HepG2 (cell line): ENCODE measurements at regions not wholly inside any gene's neighbourhood (a gene's known extent, or its start where the extent isn't known, plus 50 kb on each side); places are given as distances from the start of the nearest gene placed in this dataset.
A peak's percentile ranks its signal among the peaks of the same experiment; 100 is the strongest.

Experiments used
- ATAC-seq: fragments of 200-7000 bp; cut with Tn5 transposase; 3 replicates; pipeline ENCODE4 v1.9.1; 2020; ENCODE audit warnings: mild to moderate bottlenecking, moderate library complexity
- BruUV-seq: library from RNA; stranded (reverse); fragments of 400-500 nt; replicated peaks from 2 replicates; lab custom pipeline; 2021; lab: Mats Ljungman, UMichigan
- CTCF ChIA-PET: fragments of 300-600 bp; formaldehyde crosslinking; extraction: SDS; loops from one replicate; lab custom pipeline; 2021; ENCODE audit warnings: low total read pairs, inconsistent platforms, low intra/inter-chr PET ratio; lab: Yijun Ruan, JAX
- POLR2A ChIA-PET: fragments of 350-600 bp; sonication (Branson Sonifier 250); formaldehyde crosslinking; loops from one replicate; lab custom pipeline; 2020; ENCODE audit warnings: antibody characterized with exemption, inconsistent platforms; lab: Yijun Ruan, JAX
- DNase-seq: peaks from one replicate; pipeline ENCODE4 v3.0.0-alpha.2; 2015; ENCODE audit warnings: low spot score
- FAIRE-seq: peaks from 3 replicates; lab custom pipeline; 2011; peaks lifted over from hg19 to GRCh38; lab: Jason Lieb, UNC
- H2AFZ ChIP-seq: one replicate; pipeline ENCODE4 v1.6.1; 2011; ENCODE audit warnings: low read length, inconsistent platforms
- H3K27ac ChIP-seq: fragments of 300-600 bp; 3 replicates; pipeline ENCODE4 v1.8.0; 2011; ENCODE audit warnings: mixed run types, mild to moderate bottlenecking, mixed read lengths, low read length, inconsistent platforms; ENCODE audit not compliant: insufficient read depth; ENCODE audit errors: extremely low read length
- H3K27me3 ChIP-seq, 2 experiments: fragments of 200-600 bp in 1 of 2; 2 replicates in 1 of 2; 3 replicates in 1 of 2; pipeline versions ENCODE4 v1.6.0 to v1.8.0; 2011; ENCODE audit warnings: low read length in 2 of 2, mild to moderate bottlenecking in 2 of 2, moderate library complexity in 2 of 2, inconsistent platforms in 1 of 2; ENCODE audit not compliant: insufficient read depth in 2 of 2, control insufficient read depth in 1 of 2
- H3K36me3 ChIP-seq, 2 experiments: fragments of 200-600 bp in 1 of 2; replicated peaks in 1 of 2; 2 replicates in 1 of 2; 3 replicates in 1 of 2; pipeline versions ENCODE4 v1.5.1 to v1.8.0; 2011; ENCODE audit warnings: low read length in 2 of 2, inconsistent platforms in 1 of 2; ENCODE audit not compliant: insufficient read depth in 2 of 2, control insufficient read depth in 1 of 2
- H3K4me1 ChIP-seq: 2 replicates; pipeline ENCODE4 v1.5.1; 2012; ENCODE audit warnings: low read length, inconsistent platforms; ENCODE audit not compliant: insufficient read depth
- H3K4me2 ChIP-seq: 2 replicates; pipeline ENCODE4 v1.6.0; 2011; ENCODE audit warnings: low read depth, low read length, inconsistent platforms
- H3K4me3 ChIP-seq, 3 experiments: fragments of 200-600 bp in 1 of 3; sonication (generic), shearing (Covaris generic) in 1 of 3; replicated peaks in 1 of 3; 2 replicates each; pipeline ENCODE4 v1.5.1; 2011 to 2016; ENCODE audit warnings: low read length in 3 of 3, inconsistent platforms in 2 of 3, low read depth in 2 of 3, mild to moderate bottlenecking in 2 of 3, control low read depth in 1 of 3, mixed read lengths in 1 of 3; ENCODE audit not compliant: insufficient read depth in 1 of 3
- H3K79me2 ChIP-seq: one replicate; pipeline ENCODE4 v1.6.1; 2011; ENCODE audit warnings: low read length, inconsistent platforms; ENCODE audit not compliant: insufficient read depth
- H3K9ac ChIP-seq: 2 replicates; pipeline ENCODE4 v1.6.0; 2011; ENCODE audit warnings: mild to moderate bottlenecking, low read depth, low read length, inconsistent platforms; ENCODE audit not compliant: insufficient read depth
- H3K9me3 ChIP-seq: 2 replicates; pipeline ENCODE4 v1.5.1; 2012; ENCODE audit warnings: mild to moderate bottlenecking, low read length
- H4K20me1 ChIP-seq: 2 replicates; pipeline ENCODE4 v1.6.0; 2011; ENCODE audit warnings: inconsistent platforms, mild to moderate bottlenecking, low read length, moderate library complexity; ENCODE audit not compliant: insufficient read depth
- CEBPG ChIP-seq: IDR thresholded peaks from 2 replicates; pipeline ENCODE4 v1.6.1; 2016
- ETV5 ChIP-seq: IDR thresholded peaks from 2 replicates; pipeline ENCODE4 v1.6.1; 2018; ENCODE audit warnings: missing biosample characterization, missing genetic modification reagents, inconsistent platforms, borderline replicate concordance
- FOXO1 ChIP-seq: sonication (generic); formaldehyde crosslinking; IDR thresholded peaks from 2 replicates; pipeline ENCODE4 v1.4.0; 2020; ENCODE audit warnings: missing genetic modification reagents
- GATA4 ChIP-seq: sonication (generic); IDR thresholded peaks from 2 replicates; pipeline ENCODE4 v1.6.1; 2016; ENCODE audit warnings: antibody characterized with exemption, low read depth, borderline replicate concordance
- NR2F2 ChIP-seq: IDR thresholded peaks from 2 replicates; pipeline ENCODE4 v1.6.1; 2012; ENCODE audit warnings: low read depth, inconsistent platforms, borderline replicate concordance
- SCMH1 ChIP-seq: sonication (generic); formaldehyde crosslinking; IDR thresholded peaks from 2 replicates; pipeline ENCODE4 v1.9.0; 2021; ENCODE audit warnings: missing genetic modification reagents, mild to moderate bottlenecking, borderline replicate concordance
- SOX5 ChIP-seq: IDR thresholded peaks from 2 replicates; pipeline ENCODE4 v1.6.1; 2016; ENCODE audit warnings: borderline replicate concordance
- SP2 ChIP-seq: sonication (generic); formaldehyde crosslinking; IDR thresholded peaks from 2 replicates; pipeline ENCODE4 v1.5.1; 2020; ENCODE audit warnings: mild to moderate bottlenecking, missing genetic modification reagents
- WIZ ChIP-seq: sonication (generic); formaldehyde crosslinking; IDR thresholded peaks from 2 replicates; pipeline ENCODE4 v1.5.1; 2020; ENCODE audit warnings: mild to moderate bottlenecking, missing genetic modification reagents
- ZNF136 ChIP-seq: sonication (generic); formaldehyde crosslinking; IDR thresholded peaks from 2 replicates; pipeline ENCODE4 v1.8.1; 2022; ENCODE audit warnings: low read depth, mild to moderate bottlenecking, moderate library complexity, missing genetic modification reagents
- ZNF724P ChIP-seq: sonication (generic); formaldehyde crosslinking; IDR thresholded peaks from 2 replicates; pipeline ENCODE4 v1.8.0; 2022; ENCODE audit warnings: missing genetic modification reagents, borderline replicate concordance
- WGBS: methylation state at CpG from one replicate; pipeline ENCODE4 v1.1.6; 2017; ENCODE audit warnings: low lambda C conversion rate; 5-methylcytosine and 5-hydroxymethylcytosine counted together
- in situ Hi-C: cut with HindIII; loops from 2 replicates; pipeline ENCODE4 v1.10.0; 2017; ENCODE audit warnings: low pct_unique_long_range_greater_than_20kb; ENCODE audit not compliant: extremely low pct_ligation_motif_present
- intact Hi-C: fragments of 100-400 bp; cut with micrococcal nuclease; formaldehyde crosslinking; loops from one replicate; pipeline ENCODE4 v1.10.0; 2022; ENCODE audit not compliant: unreplicated experiment
- TF ChIP-seq, protein P1 (sequence below): IDR thresholded peaks from 2 replicates; pipeline ENCODE4 v1.6.1; 2016; ENCODE audit warnings: missing biosample characterization, missing genetic modification reagents, low read depth
- TF ChIP-seq, protein P2 (sequence below): conservative IDR thresholded peaks from 2 replicates; pipeline ENCODE4 v1.6.1; 2018; ENCODE audit warnings: missing genetic modification reagents
- TF ChIP-seq, protein P3 (sequence below): sonication (generic); formaldehyde crosslinking; IDR thresholded peaks from 2 replicates; pipeline ENCODE4 v1.4.0; 2020; ENCODE audit warnings: low read depth, mild to moderate bottlenecking, missing genetic modification reagents
- TF ChIP-seq, protein P4 (sequence below): sonication (generic); formaldehyde crosslinking; IDR thresholded peaks from 2 replicates; pipeline ENCODE4 v1.5.0; 2020; ENCODE audit warnings: missing genetic modification reagents
- TF ChIP-seq, protein P5 (sequence below): sonication (generic); formaldehyde crosslinking; IDR thresholded peaks from 2 replicates; pipeline ENCODE4 v1.9.0; 2022; ENCODE audit warnings: low read depth, missing genetic modification reagents
- TF ChIP-seq, protein P6 (sequence below): sonication (generic); formaldehyde crosslinking; IDR thresholded peaks from 2 replicates; pipeline ENCODE4 v1.5.0; 2020; ENCODE audit warnings: missing genetic modification reagents, mild to moderate bottlenecking, borderline replicate concordance

DNA sequence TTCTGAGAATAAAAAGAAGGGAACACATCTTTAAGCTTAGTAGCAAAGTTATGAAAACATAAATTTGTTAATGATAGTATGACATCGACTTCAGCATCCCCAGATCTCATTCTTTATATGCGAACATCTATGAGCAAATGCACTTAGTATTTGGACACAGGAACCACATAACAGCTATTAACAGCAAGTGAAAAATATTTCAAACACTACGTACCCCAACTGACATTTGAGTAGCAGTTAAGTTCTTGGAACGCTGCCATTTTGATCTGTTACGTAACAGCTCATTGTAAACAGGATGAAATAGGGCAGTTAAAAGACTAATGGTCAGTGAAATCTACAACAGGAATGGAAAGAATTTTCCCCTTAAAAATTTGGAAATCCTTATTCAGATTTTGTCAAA, 428.9 kb downstream of the TNS3 start:
- Histone ChIP-seq H3K27me3 (0 out of 5 replicates have a peak, but pooled peaks cover 0 to 3% of the 10 kb centered on the region in 2 experiments), H3K4me3 (no peak overlapping the region), H4K20me1 (no peaks in the 10 kb centered on the region), H3K36me3 (no peaks in the 10 kb centered on the region), H3K9me3 (no peaks in the 10 kb centered on the region), H3K4me1 (peaks cover 48% of the 10 kb centered on the region), H3K79me2 (no peaks in the 10 kb centered on the region), H3K4me2 (peak overlapping the region; percentile 48; the same call in 1 of the 2 replicates), H3K9ac (no peak overlapping the region), H3K27ac (no peak overlapping the region), H2AFZ (no peak overlapping the region)
- BruUV-seq, result no TSS peak
- in situ Hi-C loops, result no loop called here
- ChIA-PET CTCF (no interaction called here), POLR2A (no interaction called here)
- peak; percentile 66 for DNase-seq
- 25% methylated on average over 5 of the region's 5 CpGs for WGBS
- ATAC-seq, result no peak
- intact Hi-C loops, result no loop called here
- FAIRE-seq, result peak; percentile 34
- TF ChIP-seq, protein P1, sequence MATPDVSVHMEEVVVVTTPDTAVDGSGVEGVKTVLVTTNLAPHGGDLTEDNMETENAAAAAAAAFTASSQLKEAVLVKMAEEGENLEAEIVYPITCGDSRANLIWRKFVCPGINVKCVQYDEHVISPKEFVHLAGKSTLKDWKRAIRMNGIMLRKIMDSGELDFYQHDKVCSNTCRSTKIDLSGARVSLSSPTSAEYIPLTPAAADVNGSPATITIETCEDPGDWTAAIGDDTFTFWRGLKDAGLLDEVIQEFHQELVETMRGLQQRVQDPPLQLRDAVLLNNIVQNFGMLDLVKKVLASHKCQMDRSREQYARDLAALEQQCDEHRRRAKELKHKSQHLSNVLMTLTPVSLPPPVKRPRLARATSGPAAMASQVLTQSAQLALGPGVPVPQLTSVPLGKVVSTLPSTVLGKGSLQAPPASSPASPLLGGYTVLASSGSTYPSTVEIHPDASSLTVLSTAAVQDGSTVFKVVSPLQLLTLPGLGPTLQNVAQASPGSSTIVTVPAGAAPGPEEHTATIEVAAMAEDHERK (CRISPR knock-in tag), result no peak
- TF ChIP-seq, protein P2, sequence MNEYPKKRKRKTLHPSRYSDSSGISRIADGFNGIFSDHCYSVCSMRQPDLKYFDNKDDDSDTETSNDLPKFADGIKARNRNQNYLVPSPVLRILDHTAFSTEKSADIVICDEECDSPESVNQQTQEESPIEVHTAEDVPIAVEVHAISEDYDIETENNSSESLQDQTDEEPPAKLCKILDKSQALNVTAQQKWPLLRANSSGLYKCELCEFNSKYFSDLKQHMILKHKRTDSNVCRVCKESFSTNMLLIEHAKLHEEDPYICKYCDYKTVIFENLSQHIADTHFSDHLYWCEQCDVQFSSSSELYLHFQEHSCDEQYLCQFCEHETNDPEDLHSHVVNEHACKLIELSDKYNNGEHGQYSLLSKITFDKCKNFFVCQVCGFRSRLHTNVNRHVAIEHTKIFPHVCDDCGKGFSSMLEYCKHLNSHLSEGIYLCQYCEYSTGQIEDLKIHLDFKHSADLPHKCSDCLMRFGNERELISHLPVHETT (CRISPR knock-in tag), result no peak
- TF ChIP-seq CEBPG (CRISPR knock-in tag), result peak; percentile 72
- TF ChIP-seq SP2 (CRISPR knock-in tag), result no peak
- no peak for TF ChIP-seq NR2F2
- 0 out of 2 replicates have a peak, but pooled peaks have one; percentile 34 for TF ChIP-seq SOX5 (CRISPR knock-in tag)
- no peak for TF ChIP-seq ETV5 (CRISPR knock-in tag)
- no peak for TF ChIP-seq SCMH1
- TF ChIP-seq, protein P3, sequence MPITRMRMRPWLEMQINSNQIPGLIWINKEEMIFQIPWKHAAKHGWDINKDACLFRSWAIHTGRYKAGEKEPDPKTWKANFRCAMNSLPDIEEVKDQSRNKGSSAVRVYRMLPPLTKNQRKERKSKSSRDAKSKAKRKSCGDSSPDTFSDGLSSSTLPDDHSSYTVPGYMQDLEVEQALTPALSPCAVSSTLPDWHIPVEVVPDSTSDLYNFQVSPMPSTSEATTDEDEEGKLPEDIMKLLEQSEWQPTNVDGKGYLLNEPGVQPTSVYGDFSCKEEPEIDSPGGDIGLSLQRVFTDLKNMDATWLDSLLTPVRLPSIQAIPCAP (CRISPR knock-in tag), result no peak
- TF ChIP-seq, protein P4, sequence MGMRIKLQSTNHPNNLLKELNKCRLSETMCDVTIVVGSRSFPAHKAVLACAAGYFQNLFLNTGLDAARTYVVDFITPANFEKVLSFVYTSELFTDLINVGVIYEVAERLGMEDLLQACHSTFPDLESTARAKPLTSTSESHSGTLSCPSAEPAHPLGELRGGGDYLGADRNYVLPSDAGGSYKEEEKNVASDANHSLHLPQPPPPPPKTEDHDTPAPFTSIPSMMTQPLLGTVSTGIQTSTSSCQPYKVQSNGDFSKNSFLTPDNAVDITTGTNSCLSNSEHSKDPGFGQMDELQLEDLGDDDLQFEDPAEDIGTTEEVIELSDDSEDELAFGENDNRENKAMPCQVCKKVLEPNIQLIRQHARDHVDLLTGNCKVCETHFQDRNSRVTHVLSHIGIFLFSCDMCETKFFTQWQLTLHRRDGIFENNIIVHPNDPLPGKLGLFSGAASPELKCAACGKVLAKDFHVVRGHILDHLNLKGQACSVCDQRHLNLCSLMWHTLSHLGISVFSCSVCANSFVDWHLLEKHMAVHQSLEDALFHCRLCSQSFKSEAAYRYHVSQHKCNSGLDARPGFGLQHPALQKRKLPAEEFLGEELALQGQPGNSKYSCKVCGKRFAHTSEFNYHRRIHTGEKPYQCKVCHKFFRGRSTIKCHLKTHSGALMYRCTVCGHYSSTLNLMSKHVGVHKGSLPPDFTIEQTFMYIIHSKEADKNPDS (CRISPR knock-in tag), result no peak
- no peak for TF ChIP-seq WIZ (CRISPR knock-in tag)
- no peak for TF ChIP-seq ZNF724P (CRISPR knock-in tag)
- peak; percentile 55; the same call in 1 of the 2 replicates for TF ChIP-seq FOXO1
- TF ChIP-seq ZNF136 (CRISPR knock-in tag), result no peak
- TF ChIP-seq, protein P5, sequence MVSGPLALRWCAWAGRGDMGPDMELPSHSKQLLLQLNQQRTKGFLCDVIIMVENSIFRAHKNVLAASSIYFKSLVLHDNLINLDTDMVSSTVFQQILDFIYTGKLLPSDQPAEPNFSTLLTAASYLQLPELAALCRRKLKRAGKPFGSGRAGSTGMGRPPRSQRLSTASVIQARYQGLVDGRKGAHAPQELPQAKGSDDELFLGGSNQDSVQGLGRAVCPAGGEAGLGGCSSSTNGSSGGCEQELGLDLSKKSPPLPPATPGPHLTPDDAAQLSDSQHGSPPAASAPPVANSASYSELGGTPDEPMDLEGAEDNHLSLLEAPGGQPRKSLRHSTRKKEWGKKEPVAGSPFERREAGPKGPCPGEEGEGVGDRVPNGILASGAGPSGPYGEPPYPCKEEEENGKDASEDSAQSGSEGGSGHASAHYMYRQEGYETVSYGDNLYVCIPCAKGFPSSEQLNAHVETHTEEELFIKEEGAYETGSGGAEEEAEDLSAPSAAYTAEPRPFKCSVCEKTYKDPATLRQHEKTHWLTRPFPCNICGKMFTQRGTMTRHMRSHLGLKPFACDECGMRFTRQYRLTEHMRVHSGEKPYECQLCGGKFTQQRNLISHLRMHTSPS (CRISPR knock-in tag), result no peak
- no peak for TF ChIP-seq GATA4
- TF ChIP-seq, protein P6, sequence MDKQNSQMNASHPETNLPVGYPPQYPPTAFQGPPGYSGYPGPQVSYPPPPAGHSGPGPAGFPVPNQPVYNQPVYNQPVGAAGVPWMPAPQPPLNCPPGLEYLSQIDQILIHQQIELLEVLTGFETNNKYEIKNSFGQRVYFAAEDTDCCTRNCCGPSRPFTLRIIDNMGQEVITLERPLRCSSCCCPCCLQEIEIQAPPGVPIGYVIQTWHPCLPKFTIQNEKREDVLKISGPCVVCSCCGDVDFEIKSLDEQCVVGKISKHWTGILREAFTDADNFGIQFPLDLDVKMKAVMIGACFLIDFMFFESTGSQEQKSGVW, result no peak
